ENCODE measurements at regions not wholly inside any gene's neighbourhood (a gene's known extent, or its start where the extent isn't known, plus 50 kb on each side); places are given as distances from the start of the nearest gene placed in this dataset.

GRCh38 chr6:128740951-128741350 is 142.0 kb upstream of the LAMA2 start:
- H4K20me1 ChIP-seq (ENCODE audit: insufficient read depth, poor library complexity, severe bottlenecking): no peaks in the 10 kb centered on the region
- no peaks in the 10 kb centered on the region for H3K36me3 ChIP-seq (replicated peaks; ENCODE audit: insufficient read depth, low read depth)
- H3K4me1 ChIP-seq (ENCODE audit: insufficient read depth): no peaks in the 10 kb centered on the region
- 81% methylated on average over 1 of the region's 1 CpG for WGBS (ENCODE audit: low lambda C conversion rate, missing lambda C conversion rate)
- no peak overlapping the region for H3K4me3 ChIP-seq
- H3K27ac ChIP-seq: no peak overlapping the region
- H3K79me2 ChIP-seq: no peaks in the 10 kb centered on the region
- no peak overlapping the region for H3K4me2 ChIP-seq
- H2AFZ ChIP-seq: no peak overlapping the region
- H3K9me3 ChIP-seq (ENCODE audit: low read depth): no peaks in the 10 kb centered on the region
- DNase-seq (ENCODE audit: low spot score): no peak
- TF ChIP-seq EZH2 (IDR thresholded peaks at IDR 0.05; ENCODE audit: borderline replicate concordance) (no peak), CTCF (IDR thresholded peaks at IDR 0.05; ENCODE audit: poor library complexity) (no peak), EZH2phosphoT487 (IDR thresholded peaks at IDR 0.05; ENCODE audit: low read depth, severe bottlenecking, unreplicated experiment) (no peak)
- H3K9me2 ChIP-seq (replicated peaks; ENCODE audit: insufficient read depth): no peaks in the 10 kb centered on the region
- no peaks in the 10 kb centered on the region for H3K27me3 ChIP-seq

GRCh38 chr6:128739112-128739511 is 143.8 kb upstream of the LAMA2 start:
- TF ChIP-seq EZH2phosphoT487 (IDR thresholded peaks at IDR 0.05; ENCODE audit: low read depth, severe bottlenecking, unreplicated experiment): no peak
- no peak for TF ChIP-seq EZH2 (IDR thresholded peaks at IDR 0.05; ENCODE audit: borderline replicate concordance)
- no peak for TF ChIP-seq CTCF (IDR thresholded peaks at IDR 0.05; ENCODE audit: poor library complexity)
- no peaks in the 10 kb centered on the region for H3K79me2 ChIP-seq
- no peaks in the 10 kb centered on the region for H3K36me3 ChIP-seq (replicated peaks; ENCODE audit: insufficient read depth, low read depth)
- no peaks in the 10 kb centered on the region for H4K20me1 ChIP-seq (ENCODE audit: insufficient read depth, poor library complexity, severe bottlenecking)
- no peaks in the 10 kb centered on the region for H3K9me3 ChIP-seq (ENCODE audit: low read depth)
- no peaks in the 10 kb centered on the region for H3K4me1 ChIP-seq (ENCODE audit: insufficient read depth)
- no peak overlapping the region for H2AFZ ChIP-seq
- H3K4me2 ChIP-seq: no peak overlapping the region
- WGBS (ENCODE audit: low lambda C conversion rate, missing lambda C conversion rate): 79% methylated on average over 2 of the region's 2 CpGs
- no peaks in the 10 kb centered on the region for H3K27me3 ChIP-seq
- H3K27ac ChIP-seq: no peak overlapping the region
- DNase-seq (ENCODE audit: low spot score): no peak
- H3K4me3 ChIP-seq: no peak overlapping the region
- H3K9me2 ChIP-seq (replicated peaks; ENCODE audit: insufficient read depth): no peaks in the 10 kb centered on the region

GRCh38 chr6:128738112-128738511 is 144.8 kb upstream of the LAMA2 start:
- H3K4me3 ChIP-seq: no peak overlapping the region
- no peaks in the 10 kb centered on the region for H4K20me1 ChIP-seq (ENCODE audit: insufficient read depth, poor library complexity, severe bottlenecking)
- no peak overlapping the region for H3K4me2 ChIP-seq
- TF ChIP-seq EZH2 (IDR thresholded peaks at IDR 0.05; ENCODE audit: borderline replicate concordance) (no peak), EZH2phosphoT487 (IDR thresholded peaks at IDR 0.05; ENCODE audit: low read depth, severe bottlenecking, unreplicated experiment) (no peak), CTCF (IDR thresholded peaks at IDR 0.05; ENCODE audit: poor library complexity) (no peak)
- H3K9me3 ChIP-seq (ENCODE audit: low read depth): no peaks in the 10 kb centered on the region
- no peaks in the 10 kb centered on the region for H3K79me2 ChIP-seq
- H3K36me3 ChIP-seq (replicated peaks; ENCODE audit: insufficient read depth, low read depth): no peaks in the 10 kb centered on the region
- H3K27me3 ChIP-seq: no peaks in the 10 kb centered on the region
- H3K27ac ChIP-seq: peak overlapping the region; percentile 44
- WGBS (ENCODE audit: low lambda C conversion rate, missing lambda C conversion rate): 56% methylated on average over 3 of the region's 3 CpGs
- no peaks in the 10 kb centered on the region for H3K9me2 ChIP-seq (replicated peaks; ENCODE audit: insufficient read depth)
- DNase-seq (ENCODE audit: low spot score): peak; percentile 49
- no peak overlapping the region for H2AFZ ChIP-seq
- no peaks in the 10 kb centered on the region for H3K4me1 ChIP-seq (ENCODE audit: insufficient read depth)

GRCh38 chr6:128736780-128737179 is 146.2 kb upstream of the LAMA2 start:
- no peaks in the 10 kb centered on the region for H3K27me3 ChIP-seq
- H3K36me3 ChIP-seq (replicated peaks; ENCODE audit: insufficient read depth, low read depth): no peaks in the 10 kb centered on the region
- no peak overlapping the region for H3K27ac ChIP-seq
- no peaks in the 10 kb centered on the region for H4K20me1 ChIP-seq (ENCODE audit: insufficient read depth, poor library complexity, severe bottlenecking)
- H2AFZ ChIP-seq: no peak overlapping the region
- H3K79me2 ChIP-seq: no peaks in the 10 kb centered on the region
- no peaks in the 10 kb centered on the region for H3K9me2 ChIP-seq (replicated peaks; ENCODE audit: insufficient read depth)
- no peak overlapping the region for H3K4me3 ChIP-seq
- H3K9me3 ChIP-seq (ENCODE audit: low read depth): no peaks in the 10 kb centered on the region
- no peak overlapping the region for H3K4me2 ChIP-seq
- no peaks in the 10 kb centered on the region for H3K4me1 ChIP-seq (ENCODE audit: insufficient read depth)
- TF ChIP-seq EZH2phosphoT487 (IDR thresholded peaks at IDR 0.05; ENCODE audit: low read depth, severe bottlenecking, unreplicated experiment) (no peak), CTCF (IDR thresholded peaks at IDR 0.05; ENCODE audit: poor library complexity) (no peak), EZH2 (IDR thresholded peaks at IDR 0.05; ENCODE audit: borderline replicate concordance) (no peak)
- no peak for DNase-seq (ENCODE audit: low spot score)
